ENCODE measurements at regions not wholly inside any gene's neighbourhood (a gene's known extent, or its start where the extent isn't known, plus 50 kb on each side); places are given as distances from the start of the nearest gene placed in this dataset.

GRCh38 chr9:87292449-87293191 lies 205.0 kb upstream of the DAPK1 start:
- no peaks in the 10 kb centered on the region for H3K9me3 ChIP-seq
- no peaks in the 10 kb centered on the region for H3K36me3 ChIP-seq
- H3K27ac ChIP-seq: no peak overlapping the region
- intact Hi-C loops (cut with DNase I): no loop called here
- H3K4me1 ChIP-seq: no peaks in the 10 kb centered on the region
- no peaks in the 10 kb centered on the region for H3K27me3 ChIP-seq
- no peak overlapping the region for H3K9ac ChIP-seq (ENCODE audit: low read depth in 2 of 2, low read length in 2 of 2)
- DNase-seq: no peak
- H3K4me3 ChIP-seq: no peak overlapping the region
- no peak for TF ChIP-seq CTCF (IDR thresholded peaks at IDR 0.05)

GRCh38 chr9:87294126-87294525 lies 203.5 kb upstream of the DAPK1 start:
- TF ChIP-seq CTCF (IDR thresholded peaks at IDR 0.05): no peak

GRCh38 chr9:87300915-87301314 lies 196.8 kb upstream of the DAPK1 start:
- no peak for DNase-seq
- Histone ChIP-seq H3K4me1 (no peaks in the 10 kb centered on the region), H3K36me3 (no peaks in the 10 kb centered on the region), H3K27ac (no peak overlapping the region), H3K4me3 (no peak overlapping the region), H3K9me3 (no peaks in the 10 kb centered on the region), H3K27me3 (no peaks in the 10 kb centered on the region), H3K9ac (ENCODE audit: low read depth in 2 of 2, low read length in 2 of 2) (no peak overlapping the region)
- intact Hi-C loops (cut with DNase I): no loop called here
- no peak for TF ChIP-seq CTCF (IDR thresholded peaks at IDR 0.05)

More at GRCh38 chr9:87294126-87294525, 203.5 kb upstream of the DAPK1 start:
- H3K27me3 ChIP-seq: no peaks in the 10 kb centered on the region
- intact Hi-C loops (cut with DNase I): no loop called here
- no peak overlapping the region for H3K27ac ChIP-seq
- no peaks in the 10 kb centered on the region for H3K9me3 ChIP-seq
- no peak for DNase-seq
- H3K9ac ChIP-seq (ENCODE audit: low read depth in 2 of 2, low read length in 2 of 2): no peak overlapping the region
- no peaks in the 10 kb centered on the region for H3K4me1 ChIP-seq
- no peak overlapping the region for H3K4me3 ChIP-seq
- H3K36me3 ChIP-seq: no peaks in the 10 kb centered on the region

- Histone ChIP-seq H3K4me1 (no peaks in the 10 kb centered on the region), H3K9ac (ENCODE audit: low read depth in 2 of 2, low read length in 2 of 2) (no peak overlapping the region), H3K4me3 (no peak overlapping the region), H3K27ac (no peak overlapping the region), H3K36me3 (no peaks in the 10 kb centered on the region), H3K27me3 (no peaks in the 10 kb centered on the region), H3K9me3 (no peaks in the 10 kb centered on the region)
- DNase-seq: no peak
- TF ChIP-seq CTCF (IDR thresholded peaks at IDR 0.05): no peak
- intact Hi-C loops (cut with DNase I): no loop called here
Observed at GRCh38 chr9:87301371-87301770, 196.3 kb upstream of the DAPK1 start.

- H3K27me3 ChIP-seq: no peaks in the 10 kb centered on the region
- H3K4me3 ChIP-seq: no peak overlapping the region
- no peak overlapping the region for H3K27ac ChIP-seq
- H3K36me3 ChIP-seq: no peaks in the 10 kb centered on the region
- no peak for DNase-seq
- TF ChIP-seq CTCF (IDR thresholded peaks at IDR 0.05): no peak
- H3K9me3 ChIP-seq: no peaks in the 10 kb centered on the region
- intact Hi-C loops (cut with DNase I): no loop called here
- H3K9ac ChIP-seq (ENCODE audit: low read depth in 2 of 2, low read length in 2 of 2): no peak overlapping the region
- no peaks in the 10 kb centered on the region for H3K4me1 ChIP-seq
Observed at GRCh38 chr9:87305151-87305550, 192.5 kb upstream of the DAPK1 start.
